GM18858 (cell line): ENCODE measurements at regions not wholly inside any gene's neighbourhood (a gene's known extent, or its start where the extent isn't known, plus 50 kb on each side); places are given as distances from the start of the nearest gene placed in this dataset.

ENCODE experiments used
- ATAC-seq: cut with Tn5 transposase; IDR thresholded peaks from one replicate; pipeline ENCODE4 v1.9.1; 2021; ENCODE audit not compliant: unreplicated experiment

GRCh38 chr2:149271575-149271974, 58.8 kb upstream of the LYPD6 start:
- peak; percentile 89 for ATAC-seq

GRCh38 chr2:149278161-149278871, 52.1 kb upstream of the LYPD6 start:
- ATAC-seq = no peak

GRCh38 chr2:149278872-149279264, 51.5 kb upstream of the LYPD6 start:
- ATAC-seq = no peak
